ENCODE measurements at regions not wholly inside any gene's neighbourhood (a gene's known extent, or its start where the extent isn't known, plus 50 kb on each side); places are given as distances from the start of the nearest gene placed in this dataset.

GRCh38 chr11:15858881-15859280 is 497.5 kb downstream of the SOX6 start:
- BruUV-seq (replicated peaks): no TSS peak
- Histone ChIP-seq H3K9me3 (ENCODE audit: control insufficient read depth, insufficient read depth, low read depth, low read length) (no peaks in the 10 kb centered on the region), H3K27ac (ENCODE audit: low read length) (no peak overlapping the region), H3K4me3 (ENCODE audit: low read depth in 2 of 2, low read length in 2 of 2) (no peak overlapping the region), H3K4me1 (ENCODE audit: control insufficient read depth, insufficient read depth, low read length) (no peaks in the 10 kb centered on the region), H3K36me3 (ENCODE audit: control insufficient read depth, insufficient read depth, low read length) (no peaks in the 10 kb centered on the region), H3K27me3 (ENCODE audit: control insufficient read depth, insufficient read depth, low read length) (no peaks in the 10 kb centered on the region; the same call in 1 of the 2 replicates)
- in situ Hi-C loops (cut with HindIII; ENCODE audit: low pct_unique_long_range_greater_than_20kb, low sequenced_read_pairs) (no loop called here), intact Hi-C loops (cut with micrococcal nuclease; ENCODE audit: unreplicated experiment) (no loop called here)
- TF ChIP-seq TCF7L2 (IDR thresholded peaks at IDR 0.05; ENCODE audit: low read depth, low read length) (no peak), SIN3A (IDR thresholded peaks at IDR 0.05; ENCODE audit: borderline replicate concordance, insufficient read depth, low read depth, low read length) (no peak), REST (IDR thresholded peaks at IDR 0.05; ENCODE audit: insufficient read depth in 1 of 2, low read depth in 2 of 2, low read length in 1 of 2) (no peak)
- no peak for ATAC-seq
- no peak for DNase-seq (ENCODE audit: low read depth, low spot score)
- CTCF ChIA-PET: no interaction called here
- POLR2A ChIA-PET: interaction anchor here (0.7 kb wide), 1 partner anchor 84 kb away, joined by 3 read pairs; no protein-coding TSS in a partner anchor

- POLR2A ChIA-PET: interaction anchor here (0.7 kb wide), 1 partner anchor 84 kb away, joined by 3 read pairs; no protein-coding TSS in a partner anchor
- in situ Hi-C loops (cut with HindIII; ENCODE audit: low pct_unique_long_range_greater_than_20kb, low sequenced_read_pairs): no loop called here
Measured at GRCh38 chr11:15859411-15859810, 496.9 kb downstream of the SOX6 start.

More at GRCh38 chr11:15859411-15859810, 496.9 kb downstream of the SOX6 start:
- Histone ChIP-seq H3K4me3 (ENCODE audit: low read depth in 2 of 2, low read length in 2 of 2) (no peak overlapping the region), H3K27me3 (ENCODE audit: control insufficient read depth, insufficient read depth, low read length) (no peaks in the 10 kb centered on the region; the same call in 1 of the 2 replicates), H3K4me1 (ENCODE audit: control insufficient read depth, insufficient read depth, low read length) (no peaks in the 10 kb centered on the region), H3K9me3 (ENCODE audit: control insufficient read depth, insufficient read depth, low read depth, low read length) (no peaks in the 10 kb centered on the region), H3K27ac (ENCODE audit: low read length) (no peak overlapping the region), H3K36me3 (ENCODE audit: control insufficient read depth, insufficient read depth, low read length) (no peaks in the 10 kb centered on the region)
- TF ChIP-seq CTCF (IDR thresholded peaks at IDR 0.05) (no peak), POLR2AphosphoS5 (IDR thresholded peaks at IDR 0.05; ENCODE audit: low read depth, low read length) (no peak), TCF7L2 (IDR thresholded peaks at IDR 0.05; ENCODE audit: low read depth, low read length) (no peak), SIN3A (IDR thresholded peaks at IDR 0.05; ENCODE audit: borderline replicate concordance, insufficient read depth, low read depth, low read length) (no peak), REST (IDR thresholded peaks at IDR 0.05; ENCODE audit: insufficient read depth in 1 of 2, low read depth in 2 of 2, low read length in 1 of 2) (no peak)
- DNase-seq (ENCODE audit: low read depth, low spot score) (no peak), ATAC-seq (no peak)
- CTCF ChIA-PET: no interaction called here
- intact Hi-C loops (cut with micrococcal nuclease; ENCODE audit: unreplicated experiment): no loop called here
- no TSS peak for BruUV-seq (replicated peaks)

All from Panc1 (cell line).